Progenitor cell of endocrine pancreas (in vitro differentiated cells): ENCODE measurements at regions not wholly inside any gene's neighbourhood (a gene's known extent, or its start where the extent isn't known, plus 50 kb on each side); places are given as distances from the start of the nearest gene placed in this dataset.
"Not testable (repeated sequence)": the region's sequence is repeated elsewhere in the genome, so short reads cannot be mapped to it uniquely, and the experiment has no call there.

Experiments
- DNase-seq: peaks from one replicate; pipeline ENCODE4 v3.0.0; 2021; ENCODE audit warnings: low spot score; ENCODE audit not compliant: unreplicated experiment
- H3K27ac Mint-ChIP-seq: 2 replicates; pipeline ENCODE4 v1.8.0; 2021; ENCODE audit warnings: mild to moderate bottlenecking, moderate library complexity, mixed read lengths
- H3K27me3 Mint-ChIP-seq: 2 replicates; pipeline ENCODE4 v1.8.0; 2021; ENCODE audit warnings: mixed read lengths
- H3K36me3 Mint-ChIP-seq: 2 replicates; pipeline ENCODE4 v1.8.0; 2022; ENCODE audit warnings: mixed read lengths; ENCODE audit not compliant: insufficient read depth
- H3K4me1 Mint-ChIP-seq: 2 replicates; pipeline ENCODE4 v1.8.0; 2021; ENCODE audit warnings: low read depth, mixed read lengths
- H3K4me3 Mint-ChIP-seq: 2 replicates; pipeline ENCODE4 v1.8.0; 2021; ENCODE audit warnings: low read depth, mild to moderate bottlenecking, moderate library complexity, mixed read lengths
- H3K9me3 Mint-ChIP-seq: 2 replicates; pipeline ENCODE4 v1.8.0; 2021; ENCODE audit warnings: low read depth, mixed read lengths
- TF ChIP-seq, protein P1 (sequence below): fragments of 200-600 bp; sonication (generic); IDR thresholded peaks from one replicate; pipeline ENCODE4 v1.5.0; 2021; ENCODE audit warnings: antibody characterized with exemption, mild to moderate bottlenecking; ENCODE audit not compliant: unreplicated experiment

DNA sequence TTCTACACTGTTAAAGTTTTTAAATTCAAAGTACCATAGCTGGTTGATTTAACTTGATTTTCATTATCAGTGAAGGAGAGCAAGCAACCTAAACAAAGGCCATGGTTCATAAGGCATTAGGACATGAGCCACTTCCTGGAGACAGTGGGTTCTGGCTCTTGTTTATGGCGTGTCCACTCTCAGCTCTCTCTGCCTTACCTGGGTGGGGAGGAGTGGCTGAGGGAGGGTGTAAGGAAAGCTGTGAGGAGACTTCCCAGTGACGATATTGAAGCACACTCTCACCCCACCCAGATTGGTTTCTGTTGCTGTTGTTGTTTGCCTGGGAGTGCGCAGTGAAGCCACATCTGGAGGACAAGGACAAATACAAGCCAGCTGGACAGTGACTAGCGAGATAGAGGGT is 365.3 kb upstream of the FZD8 start:
- no peak for DNase-seq
- H3K27me3 Mint-ChIP-seq = no peaks in the 10 kb centered on the region
- H3K27ac Mint-ChIP-seq = no peak overlapping the region
- TF ChIP-seq, protein P1, sequence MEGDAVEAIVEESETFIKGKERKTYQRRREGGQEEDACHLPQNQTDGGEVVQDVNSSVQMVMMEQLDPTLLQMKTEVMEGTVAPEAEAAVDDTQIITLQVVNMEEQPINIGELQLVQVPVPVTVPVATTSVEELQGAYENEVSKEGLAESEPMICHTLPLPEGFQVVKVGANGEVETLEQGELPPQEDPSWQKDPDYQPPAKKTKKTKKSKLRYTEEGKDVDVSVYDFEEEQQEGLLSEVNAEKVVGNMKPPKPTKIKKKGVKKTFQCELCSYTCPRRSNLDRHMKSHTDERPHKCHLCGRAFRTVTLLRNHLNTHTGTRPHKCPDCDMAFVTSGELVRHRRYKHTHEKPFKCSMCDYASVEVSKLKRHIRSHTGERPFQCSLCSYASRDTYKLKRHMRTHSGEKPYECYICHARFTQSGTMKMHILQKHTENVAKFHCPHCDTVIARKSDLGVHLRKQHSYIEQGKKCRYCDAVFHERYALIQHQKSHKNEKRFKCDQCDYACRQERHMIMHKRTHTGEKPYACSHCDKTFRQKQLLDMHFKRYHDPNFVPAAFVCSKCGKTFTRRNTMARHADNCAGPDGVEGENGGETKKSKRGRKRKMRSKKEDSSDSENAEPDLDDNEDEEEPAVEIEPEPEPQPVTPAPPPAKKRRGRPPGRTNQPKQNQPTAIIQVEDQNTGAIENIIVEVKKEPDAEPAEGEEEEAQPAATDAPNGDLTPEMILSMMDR = no peak
- no peaks in the 10 kb centered on the region for H3K9me3 Mint-ChIP-seq
- H3K4me1 Mint-ChIP-seq = no peaks in the 10 kb centered on the region
- no peak overlapping the region for H3K4me3 Mint-ChIP-seq
- H3K36me3 Mint-ChIP-seq = no peaks in the 10 kb centered on the region

GRCh38 chr10:36003688-36004087 is 361.6 kb upstream of the FZD8 start:
- H3K4me1 Mint-ChIP-seq = no peaks in the 10 kb centered on the region
- H3K9me3 Mint-ChIP-seq = peaks cover 3% of the 10 kb centered on the region
- TF ChIP-seq, protein P1 = no peak
- no peaks in the 10 kb centered on the region for H3K27me3 Mint-ChIP-seq
- no peaks in the 10 kb centered on the region for H3K36me3 Mint-ChIP-seq
- no peak for DNase-seq
- no peak overlapping the region for H3K27ac Mint-ChIP-seq
- no peak overlapping the region for H3K4me3 Mint-ChIP-seq

GRCh38 chr10:36003031-36003600 is 361.0 kb upstream of the FZD8 start:
- Mint-ChIP-seq H3K27me3 (peaks cover 2% of the 10 kb centered on the region), H3K36me3 (no peaks in the 10 kb centered on the region), H3K4me3 (no peak overlapping the region), H3K27ac (no peak overlapping the region), H3K4me1 (no peaks in the 10 kb centered on the region), H3K9me3 (peaks cover 3% of the 10 kb centered on the region)
- TF ChIP-seq, protein P1 = no peak
- no peak for DNase-seq

- DNase-seq = no peak
- H3K27me3 Mint-ChIP-seq = peaks cover 3% of the 10 kb centered on the region
- H3K4me3 Mint-ChIP-seq = no peak overlapping the region
- H3K27ac Mint-ChIP-seq = no peak overlapping the region
- TF ChIP-seq, protein P1 = no peak
- no peaks in the 10 kb centered on the region for H3K4me1 Mint-ChIP-seq
- no peaks in the 10 kb centered on the region for H3K36me3 Mint-ChIP-seq
- H3K9me3 Mint-ChIP-seq = peaks cover 3% of the 10 kb centered on the region
Observed at GRCh38 chr10:36002445-36002844, 360.3 kb upstream of the FZD8 start.

GRCh38 chr10:36000754-36001153 is 358.7 kb upstream of the FZD8 start:
- not testable (repeated sequence) for H3K27ac Mint-ChIP-seq, H3K36me3 Mint-ChIP-seq

GRCh38 chr10:35998026-35998425 is 355.9 kb upstream of the FZD8 start:
- peaks cover 9% of the 10 kb centered on the region for H3K4me1 Mint-ChIP-seq
- H3K36me3 Mint-ChIP-seq = no peaks in the 10 kb centered on the region
- no peak overlapping the region for H3K27ac Mint-ChIP-seq
- TF ChIP-seq, protein P1 = no peak
- no peak overlapping the region for H3K4me3 Mint-ChIP-seq
- DNase-seq = no peak
- peaks cover 3% of the 10 kb centered on the region for H3K9me3 Mint-ChIP-seq
- peaks cover 3% of the 10 kb centered on the region for H3K27me3 Mint-ChIP-seq

More at GRCh38 chr10:36000754-36001153, 358.7 kb upstream of the FZD8 start:
- not testable (repeated sequence) for H3K4me3 Mint-ChIP-seq, DNase-seq, H3K9me3 Mint-ChIP-seq, H3K4me1 Mint-ChIP-seq, H3K27me3 Mint-ChIP-seq
